ENCODE measurements at regions not wholly inside any gene's neighbourhood (a gene's known extent, or its start where the extent isn't known, plus 50 kb on each side); places are given as distances from the start of the nearest gene placed in this dataset.

- DNase-seq (no peak), ATAC-seq (no peak)
- Histone ChIP-seq H3K9me3 (no peaks in the 10 kb centered on the region), H3K27me3 (no peaks in the 10 kb centered on the region), H3K4me1 (peaks cover 0 to 5% (median 0%) of the 10 kb centered on the region in 9 donors), H3K4me3 (no peak overlapping the region), H3K36me3 (no peaks in the 10 kb centered on the region), H3K27ac (no peak overlapping the region)
- intact Hi-C loops (cut with DNase I) = no loop called here
- WGBS, 2 donors = 51 to 62% methylated on average over 5 of the region's 5 CpGs
- TF ChIP-seq CTCF (IDR thresholded peaks at IDR 0.05) = no peak
These were observed 77.5 kb upstream of the KRAS start for GRCh38 chr12:25328072-25328712.

GRCh38 chr12:25327321-25327720 is 76.6 kb upstream of the KRAS start:
- H3K36me3 ChIP-seq = no peaks in the 10 kb centered on the region
- peaks cover 0 to 14% (median 0%) of the 10 kb centered on the region in 9 donors for H3K4me1 ChIP-seq
- no peak overlapping the region for H3K4me3 ChIP-seq
- intact Hi-C loops (cut with DNase I) = no loop called here
- no peaks in the 10 kb centered on the region for H3K9me3 ChIP-seq
- 70% methylated on average over 4 of the region's 4 CpGs for WGBS, 2 donors
- H3K27me3 ChIP-seq = no peaks in the 10 kb centered on the region
- ATAC-seq (no peak), DNase-seq (no peak)
- no peak for TF ChIP-seq CTCF (IDR thresholded peaks at IDR 0.05)
- H3K27ac ChIP-seq = no peak overlapping the region

- no peak for DNase-seq
- no peak for TF ChIP-seq CTCF (IDR thresholded peaks at IDR 0.05)
- WGBS, 2 donors = 96 to 97% methylated on average over 2 of the region's 2 CpGs
- H3K36me3 ChIP-seq = no peaks in the 10 kb centered on the region
- peaks cover 0 to 15% (median 0%) of the 10 kb centered on the region in 9 donors for H3K4me1 ChIP-seq
- intact Hi-C loops (cut with DNase I) = no loop called here
- H3K27me3 ChIP-seq = no peaks in the 10 kb centered on the region
- no peak for ATAC-seq
- H3K9me3 ChIP-seq = no peaks in the 10 kb centered on the region
- H3K4me3 ChIP-seq = no peak overlapping the region
- no peak overlapping the region for H3K27ac ChIP-seq
These were observed 75.6 kb upstream of the KRAS start for GRCh38 chr12:25326326-25326725.

- no peak overlapping the region for H3K4me3 ChIP-seq
- intact Hi-C loops (cut with DNase I) = no loop called here
- peaks cover 0 to 15% (median 0%) of the 10 kb centered on the region in 9 donors for H3K4me1 ChIP-seq
- no peak for TF ChIP-seq CTCF (IDR thresholded peaks at IDR 0.05)
- no peak overlapping the region for H3K27ac ChIP-seq
- ATAC-seq (no peak), DNase-seq (no peak)
- peaks cover 0 to 4% (median 0%) of the 10 kb centered on the region in 7 donors for H3K27me3 ChIP-seq
- 78 to 94% methylated on average over 2 of the region's 2 CpGs for WGBS, 2 donors
- no peaks in the 10 kb centered on the region for H3K9me3 ChIP-seq
- H3K36me3 ChIP-seq = no peaks in the 10 kb centered on the region
These were observed 74.1 kb upstream of the KRAS start for GRCh38 chr12:25324861-25325260.
